ENCODE measurements at regions not wholly inside any gene's neighbourhood (a gene's known extent, or its start where the extent isn't known, plus 50 kb on each side); places are given as distances from the start of the nearest gene placed in this dataset.
A peak's percentile ranks its signal among the peaks of the same experiment; 100 is the strongest.

DNA sequence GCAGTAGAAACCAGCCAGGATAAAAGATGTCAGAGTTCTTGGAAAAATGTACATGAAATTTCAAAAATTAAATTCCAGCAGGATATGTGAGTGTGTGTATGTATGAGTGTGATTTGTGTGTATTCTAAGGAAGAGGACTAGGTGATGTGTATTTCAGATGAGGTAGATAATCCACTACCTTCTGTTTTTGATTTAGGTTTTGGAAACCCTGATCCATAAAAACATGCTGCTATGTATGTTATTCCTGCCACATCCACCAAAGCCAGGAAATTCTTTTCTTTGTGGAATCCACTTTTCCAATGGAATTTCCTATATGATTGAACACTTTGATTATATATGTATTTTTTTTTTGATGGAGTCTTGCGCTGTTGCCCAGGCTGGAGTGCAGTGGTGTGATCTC, 276.9 kb downstream of the UQCRFS1 start:
- no peak for DNase-seq (ENCODE audit: low spot score)

DNA sequence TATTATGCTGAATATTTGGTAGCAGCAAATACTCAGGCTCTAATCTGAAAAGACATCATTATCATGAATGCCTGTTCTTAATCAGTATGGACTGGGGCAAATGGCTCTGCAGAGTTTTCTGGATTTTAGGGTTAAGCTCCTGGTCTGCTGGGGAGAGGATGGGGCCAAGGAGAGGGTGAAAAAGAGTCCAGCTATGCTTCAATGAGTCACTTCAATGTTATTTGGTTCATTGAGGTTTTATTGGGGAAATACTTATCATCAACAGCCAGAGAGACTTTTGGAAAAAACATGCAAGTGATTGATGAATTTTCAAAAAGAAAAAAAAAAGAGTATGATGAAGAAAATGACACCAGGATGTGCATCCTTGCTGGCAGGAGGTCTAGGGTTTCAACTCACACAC, 278.3 kb downstream of the UQCRFS1 start:
- DNase-seq (ENCODE audit: low spot score), result no peak

DNA sequence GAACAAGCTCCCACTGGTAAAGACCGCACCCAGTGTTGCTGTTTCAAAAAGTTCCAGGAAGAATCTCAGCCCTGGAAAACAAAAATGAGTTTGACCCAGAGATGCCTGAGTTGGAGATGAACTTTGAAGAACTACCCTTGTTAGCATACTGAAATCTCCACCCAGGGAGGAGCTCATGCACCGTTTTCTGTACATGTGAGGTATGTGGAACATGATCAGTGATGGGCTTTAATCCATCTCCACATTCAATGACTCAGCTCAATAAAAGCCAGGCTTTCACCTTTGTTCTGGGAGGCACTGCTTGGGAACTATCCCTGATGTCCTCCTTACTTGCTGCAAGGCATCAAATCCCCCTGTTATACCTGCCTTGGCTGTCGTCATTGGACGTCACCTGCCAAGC, 279.9 kb downstream of the UQCRFS1 start:
- DNase-seq (ENCODE audit: low spot score), result no peak

DNA sequence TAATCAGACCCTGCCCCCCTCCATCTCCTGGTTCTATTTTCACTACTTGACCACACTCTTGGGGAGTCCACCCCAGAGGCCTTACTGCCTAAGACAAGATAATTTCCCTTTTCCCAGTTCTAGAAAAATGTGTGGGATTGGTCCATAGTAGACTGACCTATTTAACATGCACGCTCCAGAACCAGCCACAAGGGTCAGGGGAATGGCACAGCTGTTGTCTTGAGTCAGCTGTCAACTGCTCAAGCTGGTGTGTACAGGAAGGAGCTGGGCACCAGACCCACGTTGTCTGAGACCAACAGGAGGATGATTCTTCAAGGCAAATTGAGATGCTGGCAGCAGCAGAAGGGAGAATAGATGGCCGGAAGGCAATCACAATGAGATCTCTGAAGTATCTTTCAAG, 280.5 kb downstream of the UQCRFS1 start:
- DNase-seq (ENCODE audit: low spot score), result no peak

DNA sequence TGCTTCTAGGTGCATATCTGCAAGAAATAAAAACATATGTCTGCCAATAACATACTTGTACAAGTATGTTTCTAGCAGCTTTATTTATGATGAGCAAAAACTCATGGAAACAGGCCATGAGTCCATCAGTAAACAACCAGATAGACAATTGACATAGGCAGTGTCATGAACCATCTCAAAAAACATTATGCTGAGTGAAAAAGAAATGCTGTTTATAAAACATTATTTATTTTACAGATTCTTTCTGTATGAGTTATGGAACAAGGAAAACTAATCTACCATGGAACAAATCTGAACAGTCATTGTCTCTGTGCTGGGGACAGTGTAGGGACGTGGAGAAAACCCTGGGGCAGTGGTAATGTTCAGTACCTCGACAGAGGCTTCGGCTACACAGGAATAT, 283.9 kb downstream of the UQCRFS1 start:
- DNase-seq (ENCODE audit: low spot score), result no peak

DNA sequence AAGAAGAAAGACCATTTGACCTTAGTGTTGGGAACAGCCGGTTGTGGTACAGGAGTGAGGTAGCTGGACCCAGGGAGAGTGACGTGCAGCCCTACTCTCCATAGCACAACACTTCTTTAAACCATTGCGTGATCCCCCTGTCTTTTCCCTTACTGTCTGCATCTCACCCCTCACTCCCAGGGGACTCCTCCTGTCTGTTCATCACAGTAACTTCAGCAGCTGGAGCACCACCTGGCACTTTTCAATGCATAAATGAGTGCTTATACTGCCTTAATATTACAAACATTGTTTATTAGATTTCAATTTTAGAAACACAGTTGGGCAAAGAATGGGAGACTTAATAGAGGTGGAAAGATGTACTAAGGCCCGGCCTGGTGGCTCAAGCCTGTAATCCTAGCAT, 285.5 kb downstream of the UQCRFS1 start:
- DNase-seq (ENCODE audit: low spot score), result no peak

DNA sequence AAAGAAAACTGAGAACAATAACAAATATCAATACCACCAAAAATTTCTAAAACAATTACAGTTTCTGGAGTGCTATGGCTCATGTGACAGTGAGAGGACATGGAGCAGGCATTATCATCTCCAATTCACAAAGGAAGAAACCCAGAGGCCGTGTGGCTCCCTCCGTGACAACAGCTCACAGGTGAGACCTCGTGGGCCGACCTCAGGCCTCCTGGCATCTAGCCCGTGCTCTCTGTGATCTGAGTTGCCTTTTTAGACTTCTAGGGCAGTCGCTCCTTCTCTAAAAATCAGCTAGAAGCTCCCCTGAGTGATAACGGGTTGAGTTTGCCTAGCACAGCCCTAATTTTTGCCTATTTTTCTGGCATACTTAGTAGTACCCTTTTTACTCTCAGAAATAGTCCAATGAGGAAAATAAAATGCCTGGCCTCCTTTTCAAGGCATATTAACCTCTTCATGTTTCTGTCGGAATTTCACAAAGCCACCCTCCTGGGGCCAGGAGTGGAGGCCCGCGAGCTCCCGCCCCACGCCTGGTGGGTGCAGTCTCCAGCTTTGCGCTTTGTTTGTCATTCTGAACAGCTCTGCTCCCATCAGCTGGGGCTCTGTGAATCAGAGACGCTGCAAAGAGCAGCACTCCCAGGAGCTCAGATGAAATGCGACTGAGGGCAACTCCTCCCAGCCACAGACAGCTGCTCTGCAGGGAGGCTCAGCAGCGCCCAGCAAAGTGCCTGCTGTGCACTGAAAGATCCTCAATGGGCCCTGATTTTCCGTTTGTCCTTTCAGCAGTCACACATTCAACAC, 292.5 kb downstream of the UQCRFS1 start:
- peak; percentile 40 for DNase-seq (ENCODE audit: low spot score)

DNA sequence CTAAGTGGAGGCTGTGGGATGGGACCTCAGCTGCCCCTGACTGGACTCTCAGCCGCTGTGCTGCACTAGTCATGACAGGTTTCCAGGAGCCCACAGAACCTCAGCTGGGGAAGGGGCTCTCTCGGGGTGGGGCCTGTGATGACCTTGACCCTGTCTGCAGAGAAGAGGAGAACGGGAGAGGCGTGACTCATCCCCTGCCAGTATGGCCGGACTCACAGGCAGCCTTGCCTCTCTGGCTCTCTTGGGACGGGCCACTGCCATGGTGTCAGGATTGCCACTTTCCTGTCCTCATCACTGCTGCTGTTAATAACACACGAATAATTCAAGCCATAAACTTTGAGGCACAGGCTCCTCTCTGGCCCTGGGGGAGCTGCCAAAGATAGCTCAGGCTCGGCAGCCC, 295.3 kb downstream of the UQCRFS1 start:
- no peak for DNase-seq (ENCODE audit: low spot score)

DNA sequence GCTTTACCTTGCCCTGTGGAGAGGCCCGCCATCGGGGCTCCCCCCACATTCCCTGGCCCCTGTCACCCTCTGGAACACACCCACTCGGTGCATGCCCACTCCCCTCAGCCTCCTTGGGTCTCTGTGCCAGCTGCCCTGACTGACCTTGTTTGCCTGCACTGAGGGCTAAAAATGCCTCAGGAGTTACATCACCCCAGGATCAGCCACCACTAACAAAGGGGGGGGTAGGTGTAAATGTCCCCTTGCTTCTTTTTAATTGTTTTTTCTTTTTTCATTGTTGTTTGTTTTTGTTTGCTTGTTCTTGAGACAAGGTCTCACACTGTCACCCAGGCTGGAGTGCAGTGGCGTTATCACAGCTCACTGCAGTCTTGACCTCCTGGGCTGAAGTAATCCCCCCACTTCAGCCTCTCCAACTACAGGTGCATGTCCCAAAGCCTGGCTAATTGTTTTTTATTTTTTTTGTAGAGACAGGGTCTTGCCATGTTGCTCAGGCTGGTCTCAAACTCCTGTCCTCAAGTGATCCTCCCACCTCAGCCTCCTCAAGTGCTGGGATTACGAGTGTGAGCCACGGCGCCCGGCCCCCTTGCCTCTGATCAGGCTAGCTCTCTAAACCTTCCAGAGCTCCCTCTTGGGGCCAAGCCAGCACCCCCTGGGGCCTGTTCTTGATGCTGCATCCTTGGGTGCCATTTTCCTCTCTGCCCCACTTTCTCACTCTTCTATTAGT, 297.1 kb downstream of the UQCRFS1 start:
- DNase-seq (ENCODE audit: low spot score), result no peak

DNA sequence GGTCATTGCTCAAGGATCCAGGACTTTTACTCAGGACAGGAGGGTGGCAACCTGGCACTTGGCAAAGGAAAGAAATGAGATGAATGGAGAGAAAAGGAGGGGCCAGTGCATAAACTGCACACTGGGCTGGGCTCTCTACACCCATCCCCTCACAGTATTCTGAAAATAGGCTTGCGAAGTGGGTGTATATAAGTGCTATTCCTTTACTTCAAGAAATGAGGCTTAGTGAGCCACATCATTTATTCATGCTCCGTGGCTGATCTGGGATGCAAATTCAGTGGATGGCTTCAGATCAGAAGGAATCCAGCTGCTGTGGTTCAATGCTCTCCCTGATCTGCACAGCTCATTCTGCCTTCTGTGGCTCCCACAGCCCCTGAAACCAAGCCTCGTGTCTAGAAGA, 297.7 kb downstream of the UQCRFS1 start:
- DNase-seq (ENCODE audit: low spot score), result no peak

DNA sequence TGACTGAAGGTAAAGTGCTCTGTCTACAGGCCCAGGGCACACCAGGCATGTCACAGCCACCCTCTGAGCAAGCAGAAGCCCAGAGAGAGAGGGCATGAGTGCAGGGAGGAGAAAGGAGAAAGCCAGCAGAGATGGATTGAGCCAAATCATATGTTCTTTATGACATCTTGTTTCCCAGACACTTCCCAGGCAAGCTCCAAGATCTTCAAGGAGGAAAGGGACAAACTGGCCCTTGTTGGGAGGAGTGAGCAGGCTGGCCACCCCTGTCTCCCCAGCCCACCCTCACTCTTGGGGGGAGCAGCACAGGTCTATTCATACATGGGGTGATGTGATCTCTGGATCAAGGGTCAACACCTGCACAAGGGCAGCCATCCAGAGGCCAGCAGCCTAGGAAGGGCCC, 298.8 kb downstream of the UQCRFS1 start:
- DNase-seq (ENCODE audit: low spot score), result no peak

DNA sequence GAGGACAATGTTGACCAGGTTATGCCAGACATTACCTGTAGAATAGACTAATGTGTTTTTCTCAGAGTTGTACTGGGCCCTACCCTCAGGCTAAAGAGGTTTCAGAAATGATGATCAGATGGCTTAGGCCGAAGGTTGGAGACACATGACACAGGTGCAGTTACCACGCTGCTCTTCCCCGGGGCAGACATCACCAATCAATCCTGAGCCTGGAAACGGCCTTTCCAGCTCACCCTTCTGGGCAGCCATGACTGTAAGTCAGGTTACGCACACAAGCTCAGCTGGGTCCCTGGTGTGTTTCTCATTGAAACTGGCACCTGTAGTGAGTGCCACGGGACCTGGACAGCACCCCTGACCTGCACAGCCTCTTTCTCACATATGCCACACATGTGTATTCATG, 299.3 kb downstream of the UQCRFS1 start:
- no peak for DNase-seq (ENCODE audit: low spot score)

DNA sequence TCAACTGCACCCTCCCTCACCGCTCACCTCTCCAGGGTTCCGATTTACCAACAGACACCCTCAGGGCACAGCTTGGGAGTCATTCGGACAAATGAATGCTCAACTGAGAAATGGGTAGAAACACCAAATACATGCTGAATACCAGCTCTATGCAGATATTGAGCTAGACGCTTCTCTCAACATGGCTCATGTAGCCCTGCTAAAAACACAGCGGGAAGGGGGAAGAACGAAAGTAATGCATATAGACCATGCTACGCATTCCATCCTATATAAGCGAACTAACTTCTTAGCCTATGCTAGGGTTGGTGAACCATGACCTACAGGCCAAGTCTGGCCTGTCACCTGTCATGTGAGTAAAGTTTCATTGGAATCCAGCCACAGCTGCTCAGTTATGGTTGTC, 304.0 kb downstream of the UQCRFS1 start:
- DNase-seq (ENCODE audit: low spot score), result no peak

DNA sequence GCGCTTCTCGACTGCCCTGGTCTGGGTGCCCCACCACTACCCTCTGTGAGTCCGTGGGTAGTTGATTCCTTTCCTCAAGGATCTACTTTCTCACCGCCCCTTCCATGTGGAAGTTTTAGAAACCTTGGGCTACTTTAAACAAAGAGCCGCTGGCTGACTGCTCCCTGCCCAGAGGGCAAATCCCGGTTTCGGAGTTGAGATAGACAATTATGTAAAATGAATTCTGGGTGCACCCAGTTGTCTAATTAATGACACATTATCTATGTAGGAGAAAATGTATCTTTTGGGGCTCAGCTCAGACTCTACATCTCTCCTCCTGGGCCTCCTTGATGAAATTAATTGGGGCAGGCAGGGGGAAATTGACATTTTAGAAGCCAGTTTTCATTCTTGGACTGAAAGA, 305.4 kb downstream of the UQCRFS1 start:
- no peak for DNase-seq (ENCODE audit: low spot score)

DNA sequence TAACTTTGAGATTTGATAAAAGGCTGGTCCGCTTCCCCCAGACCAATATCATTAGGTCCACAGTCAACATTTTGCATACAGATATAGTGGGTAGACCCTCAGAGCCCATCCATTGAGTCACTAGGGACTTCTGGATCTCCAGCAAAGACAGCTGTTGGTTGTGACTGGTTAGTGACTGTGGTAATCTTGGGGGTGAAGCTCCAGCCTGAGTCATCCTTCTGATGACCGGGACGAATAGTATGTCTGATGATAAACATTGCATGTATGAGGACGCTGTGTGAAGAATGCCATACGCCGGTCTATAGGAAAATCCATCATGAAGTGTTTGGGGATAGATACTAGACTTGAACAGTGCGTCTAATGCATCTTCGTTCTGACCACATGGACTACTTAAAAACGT, 307.0 kb downstream of the UQCRFS1 start:
- no peak for DNase-seq (ENCODE audit: low spot score)

DNA sequence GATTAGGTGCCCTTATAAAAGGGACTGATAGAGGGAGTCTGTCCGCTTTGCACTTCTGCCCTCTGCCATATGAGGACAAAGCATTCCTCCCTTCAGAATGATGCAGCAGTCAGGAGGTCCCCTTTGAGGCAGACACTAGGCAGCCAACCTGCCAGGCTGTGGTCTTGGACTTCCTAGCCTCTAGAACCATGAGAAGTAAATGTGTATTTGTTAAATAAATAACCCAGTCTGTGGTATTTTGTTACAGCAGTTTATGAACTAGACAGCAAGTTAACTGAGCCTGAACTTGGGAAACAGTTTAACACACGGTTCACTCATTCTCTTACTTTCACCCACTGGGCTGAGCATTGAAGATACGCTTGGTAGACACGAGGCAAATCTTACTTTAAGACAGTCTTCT, 313.2 kb downstream of the UQCRFS1 start:
- no peak for DNase-seq (ENCODE audit: low spot score)

DNA sequence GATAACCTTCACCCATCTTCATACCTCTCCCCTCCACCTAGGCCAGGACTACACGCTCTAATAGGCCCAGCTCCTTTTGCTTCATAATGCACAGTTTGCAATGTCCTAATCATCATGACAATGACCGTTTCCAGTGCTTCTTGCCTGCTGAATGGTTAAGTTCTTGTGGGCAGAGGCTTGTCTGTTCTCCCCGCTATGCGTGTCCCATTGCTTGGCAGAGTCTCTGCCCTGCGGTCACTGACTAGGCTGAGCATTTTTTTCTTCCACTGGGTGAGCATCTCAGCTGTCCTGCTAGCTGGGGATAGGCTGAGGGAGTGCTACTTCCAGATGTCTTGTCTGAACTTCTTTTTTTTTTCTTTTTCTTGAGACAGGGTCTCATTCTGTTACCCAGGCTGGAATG, 314.7 kb downstream of the UQCRFS1 start:
- DNase-seq (ENCODE audit: low spot score), result no peak

DNA sequence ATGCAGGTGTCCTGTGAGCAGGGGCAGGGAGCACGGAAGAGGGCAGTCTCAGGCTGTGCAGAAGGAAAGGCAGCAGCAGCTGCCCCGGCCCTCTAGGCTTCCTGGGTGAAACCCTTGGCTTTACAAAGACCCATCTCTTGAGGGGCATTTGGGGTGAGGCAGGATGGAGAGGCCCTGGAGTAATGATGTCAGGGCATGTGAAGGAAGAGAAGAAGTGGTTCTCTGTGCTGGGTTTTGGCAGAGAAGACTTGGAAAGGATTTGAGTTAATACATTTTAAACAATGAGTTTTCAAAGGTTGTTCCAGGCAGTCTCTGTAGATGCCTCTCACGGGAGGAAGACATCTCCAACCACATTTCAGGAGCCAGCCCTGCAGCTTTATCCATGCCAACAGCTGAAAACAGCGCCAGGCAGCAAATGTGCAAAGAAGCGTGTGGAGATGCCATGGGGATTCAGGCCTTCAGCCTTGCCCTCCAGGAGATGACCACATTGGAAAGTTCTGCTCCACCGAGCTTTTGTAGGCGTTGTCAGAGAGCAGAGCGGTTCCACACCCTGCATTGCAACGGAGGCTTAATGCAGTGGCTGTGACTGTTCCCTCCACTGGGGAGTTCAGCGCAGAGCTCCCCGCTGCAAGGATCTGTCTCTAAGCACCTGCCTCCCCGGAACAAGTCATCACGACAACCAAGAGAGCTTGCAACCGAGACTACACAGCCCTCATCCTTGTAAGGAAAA, 322.8 kb downstream of the UQCRFS1 start:
- no peak for DNase-seq (ENCODE audit: low spot score)

DNA sequence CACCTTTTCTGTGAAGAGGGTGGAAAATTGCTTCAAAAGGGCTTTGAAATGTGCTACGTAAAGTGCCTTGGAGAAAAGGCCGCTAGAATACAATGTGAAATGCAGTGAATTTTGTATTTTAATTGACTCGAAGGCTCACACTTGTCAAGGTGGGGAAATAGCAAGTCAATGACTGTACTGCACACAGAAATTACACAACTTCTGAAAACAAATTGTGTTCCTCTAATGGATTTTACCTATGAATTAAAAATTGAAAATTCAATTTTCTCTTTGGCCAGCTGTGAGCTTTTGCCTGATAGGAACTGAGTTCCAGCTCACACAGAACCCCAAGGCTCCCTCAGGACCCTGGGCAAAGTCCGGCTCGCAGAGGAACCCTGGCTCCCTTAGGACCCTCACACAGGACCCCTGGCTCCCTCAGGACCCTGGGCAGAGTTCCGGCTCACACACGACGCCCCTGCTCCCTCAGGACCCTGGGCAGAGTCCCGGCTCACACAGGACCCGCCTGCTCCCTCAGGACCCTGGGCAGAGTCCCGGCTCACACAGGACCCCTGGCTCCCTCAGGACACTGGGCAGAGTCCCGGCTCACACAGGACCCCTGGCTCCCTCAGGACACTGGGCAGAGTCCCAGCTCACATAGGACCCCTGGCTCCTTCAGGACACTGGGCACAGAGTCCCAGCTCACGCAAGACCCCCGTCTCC, 324.9 kb downstream of the UQCRFS1 start:
- peak; percentile 49 for DNase-seq (ENCODE audit: low spot score)

DNA sequence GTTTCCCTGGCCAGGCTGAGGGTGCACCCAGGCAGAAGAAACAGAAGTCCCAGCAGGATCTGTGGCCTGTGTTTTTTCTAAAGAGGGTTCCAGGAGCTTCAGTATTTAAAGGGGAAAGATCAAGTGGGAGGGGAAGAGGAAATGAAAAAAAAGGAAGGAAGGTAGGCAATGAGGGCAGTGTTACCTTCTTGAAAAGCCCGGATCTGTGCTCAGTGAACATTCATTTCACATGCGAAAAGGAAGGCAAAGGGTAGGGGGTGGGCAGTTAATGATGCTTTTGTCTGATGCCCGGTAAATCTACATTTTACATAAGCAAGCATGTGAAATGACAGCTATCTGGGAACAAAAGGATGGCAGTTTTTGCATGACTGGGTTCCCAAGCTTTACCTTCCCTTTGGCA, 326.2 kb downstream of the UQCRFS1 start:
- no peak for DNase-seq (ENCODE audit: low spot score)

DNA sequence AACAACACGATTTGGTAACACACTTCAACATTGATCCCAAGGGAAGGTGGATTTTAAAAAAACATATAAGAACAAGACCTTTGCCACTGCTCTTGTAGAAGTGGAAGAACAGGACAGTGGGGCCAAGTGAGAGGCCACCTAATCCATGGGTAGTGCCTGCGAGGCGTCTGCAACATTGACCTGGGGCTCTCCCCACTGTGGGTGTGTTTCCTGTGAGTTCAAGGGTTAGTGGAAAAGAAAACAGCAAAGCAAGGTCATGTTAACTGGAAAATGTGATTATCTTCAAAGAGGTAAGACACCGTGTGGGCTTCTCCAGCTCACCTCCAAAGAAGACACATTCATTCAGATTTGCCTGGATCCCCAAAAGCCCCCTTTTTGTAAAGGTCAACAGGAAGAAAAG, 327.0 kb downstream of the UQCRFS1 start:
- no peak for DNase-seq (ENCODE audit: low spot score)

DNA sequence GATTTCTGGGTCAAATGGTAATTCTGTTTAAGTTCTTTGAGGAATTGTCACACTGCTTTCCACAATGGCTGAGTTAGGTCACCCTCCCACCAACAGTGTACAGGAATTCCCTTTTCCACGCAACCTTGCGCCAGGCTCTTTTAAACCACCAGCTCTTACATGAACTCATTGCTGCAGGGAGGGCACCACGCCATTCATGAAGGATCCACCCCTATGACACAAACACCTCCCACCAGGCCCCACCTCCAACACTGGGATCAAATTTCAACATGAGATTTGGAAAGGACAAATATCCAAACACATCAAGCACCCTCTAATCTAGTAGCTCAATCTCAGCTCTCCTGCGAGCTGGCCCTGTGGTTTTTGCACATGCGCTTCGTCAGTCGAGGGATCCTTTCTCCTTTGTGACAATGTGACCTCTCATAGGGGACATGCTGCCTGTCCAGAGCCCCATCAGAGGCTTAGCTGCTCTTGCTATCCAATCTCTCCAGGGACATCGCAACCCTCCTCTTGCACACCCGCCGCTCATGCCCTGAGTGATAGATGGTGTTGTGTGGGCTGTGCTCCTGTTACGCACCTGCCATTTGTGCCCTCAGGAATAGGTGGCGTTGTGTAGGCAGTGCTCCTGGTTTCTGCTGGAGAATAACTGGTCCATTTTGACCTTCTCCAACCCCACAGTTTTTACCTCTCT, 328.0 kb downstream of the UQCRFS1 start:
- DNase-seq (ENCODE audit: low spot score), result no peak

Measured in iPS-NIHi11 (cell line).